ENCODE measurements at regions not wholly inside any gene's neighbourhood (a gene's known extent, or its start where the extent isn't known, plus 50 kb on each side); places are given as distances from the start of the nearest gene placed in this dataset.

DNA sequence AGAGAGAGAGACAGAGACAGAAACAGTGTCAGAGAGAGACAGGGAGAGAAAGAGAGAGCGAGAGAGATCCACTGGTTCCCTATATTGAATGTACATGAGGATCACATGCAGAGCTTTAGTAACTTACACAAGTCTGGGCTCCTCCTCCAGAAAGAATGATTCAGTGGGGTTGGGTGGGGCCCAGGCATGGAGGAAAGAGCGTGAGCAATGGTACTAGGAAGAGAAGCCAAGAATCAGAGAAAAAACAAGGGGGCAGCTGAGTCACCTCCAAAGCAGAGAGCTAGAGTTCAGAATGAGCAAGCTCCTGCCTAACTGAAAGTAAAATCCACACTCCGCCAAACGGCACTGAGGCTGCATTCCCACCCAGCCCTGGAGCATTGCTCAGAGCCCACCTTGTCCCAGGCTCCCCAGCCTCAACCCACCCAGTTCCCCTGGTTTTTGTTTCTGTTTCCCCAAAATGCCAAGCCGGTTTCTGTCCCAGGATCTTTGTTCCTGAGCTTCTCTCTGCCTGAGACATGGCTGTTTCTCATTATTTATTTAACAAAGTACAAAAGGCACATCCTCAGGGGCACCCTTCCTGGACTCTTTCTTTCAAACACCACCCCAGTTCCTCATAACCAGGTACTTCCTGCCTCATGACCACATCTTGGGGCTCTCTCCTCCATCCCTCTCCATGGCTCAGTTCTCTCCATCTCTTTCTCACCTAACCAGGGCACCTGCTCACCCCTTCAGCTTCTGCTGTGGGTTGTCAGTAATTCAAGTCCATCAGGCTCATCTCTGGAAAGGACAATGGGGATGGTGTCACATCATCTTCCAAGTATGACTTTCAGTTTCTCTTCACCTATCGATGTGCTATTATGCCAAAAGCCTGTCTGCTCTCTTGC is 670.3 kb upstream of the TBX3 start (continued):
- TF ChIP-seq, protein P1, sequence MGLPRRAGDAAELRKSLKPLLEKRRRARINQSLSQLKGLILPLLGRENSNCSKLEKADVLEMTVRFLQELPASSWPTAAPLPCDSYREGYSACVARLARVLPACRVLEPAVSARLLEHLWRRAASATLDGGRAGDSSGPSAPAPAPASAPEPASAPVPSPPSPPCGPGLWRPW (IDR thresholded peaks at IDR 0.05): no peak
- TF ChIP-seq CHD4 (IDR thresholded peaks at IDR 0.05; ENCODE audit: borderline replicate concordance) (no peak), CBX2 (IDR thresholded peaks at IDR 0.05; ENCODE audit: borderline replicate concordance, low read depth) (no peak), POLR2A (IDR thresholded peaks at IDR 0.05; ENCODE audit: low read length) (peak; percentile 37), EP300 (IDR thresholded peaks at IDR 0.05) (no peak), E2F6 (IDR thresholded peaks at IDR 0.05; ENCODE audit: borderline replicate concordance, low read depth) (no peak), RARB (CRISPR knock-in tag; IDR thresholded peaks at IDR 0.05) (no peak), EHF (CRISPR knock-in tag; IDR thresholded peaks at IDR 0.05) (no peak), BHLHE40 (IDR thresholded peaks at IDR 0.05; ENCODE audit: low read depth, low read length) (no peak), HDAC2 (IDR thresholded peaks at IDR 0.05) (no peak), JUNB (IDR thresholded peaks at IDR 0.05) (peak; percentile 52; the same call in 1 of the 2 replicates), HMGXB4 (CRISPR knock-in tag; IDR thresholded peaks at IDR 0.05; ENCODE audit: borderline replicate concordance) (no peak), HOXA7 (CRISPR knock-in tag; IDR thresholded peaks at IDR 0.05) (no peak), NPAS2 (CRISPR knock-in tag; IDR thresholded peaks at IDR 0.05; ENCODE audit: borderline replicate concordance) (no peak), GATA3 (IDR thresholded peaks at IDR 0.05; ENCODE audit: borderline replicate concordance) (peak; percentile 19; the same call in 1 of the 2 replicates), ESRRA (IDR thresholded peaks at IDR 0.05; ENCODE audit: borderline replicate concordance, low read length) (no peak), USF2 (IDR thresholded peaks at IDR 0.05) (peak; percentile 26; the same call in 1 of the 2 replicates), RNF2 (IDR thresholded peaks at IDR 0.05; ENCODE audit: borderline replicate concordance, low read depth) (no peak), RAD21 (conservative IDR thresholded peaks at IDR 0.05 in 1 of 2, IDR thresholded peaks at IDR 0.05 in 1 of 2) (peak; percentile 3 to 39; a peak in 2 of 5 replicates), BCL3 (IDR thresholded peaks at IDR 0.05) (0 out of 3 replicates have a peak, but pooled peaks have one; percentile 24), JUN (IDR thresholded peaks at IDR 0.05) (peak; percentile 46 to 60; a peak in 2 of 5 replicates), ZNF302 (CRISPR knock-in tag; IDR thresholded peaks at IDR 0.05) (no peak), CTCF (IDR thresholded peaks at IDR 0.05) (no peak), EHMT2 (IDR thresholded peaks at IDR 0.05; ENCODE audit: low read depth) (no peak), TP53 (CRISPR knock-in tag; IDR thresholded peaks at IDR 0.05) (no peak)
- TF ChIP-seq, protein P2, sequence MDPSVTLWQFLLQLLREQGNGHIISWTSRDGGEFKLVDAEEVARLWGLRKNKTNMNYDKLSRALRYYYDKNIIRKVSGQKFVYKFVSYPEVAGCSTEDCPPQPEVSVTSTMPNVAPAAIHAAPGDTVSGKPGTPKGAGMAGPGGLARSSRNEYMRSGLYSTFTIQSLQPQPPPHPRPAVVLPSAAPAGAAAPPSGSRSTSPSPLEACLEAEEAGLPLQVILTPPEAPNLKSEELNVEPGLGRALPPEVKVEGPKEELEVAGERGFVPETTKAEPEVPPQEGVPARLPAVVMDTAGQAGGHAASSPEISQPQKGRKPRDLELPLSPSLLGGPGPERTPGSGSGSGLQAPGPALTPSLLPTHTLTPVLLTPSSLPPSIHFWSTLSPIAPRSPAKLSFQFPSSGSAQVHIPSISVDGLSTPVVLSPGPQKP (IDR thresholded peaks at IDR 0.05; ENCODE audit: low read depth, low read length): no peak

Data from A549 (cell line).